Bronchial epithelial cell (primary cell): ENCODE measurements at regions not wholly inside any gene's neighbourhood (a gene's known extent, or its start where the extent isn't known, plus 50 kb on each side); places are given as distances from the start of the nearest gene placed in this dataset.
A peak's percentile ranks its signal among the peaks of the same experiment; 100 is the strongest.

Experiments
- DNase-seq: peaks from one replicate; pipeline ENCODE4 v3.0.0-alpha.2; 2010; ENCODE audit warnings: low read depth
- FAIRE-seq: peaks from 2 replicates; lab custom pipeline; 2011; peaks lifted over from hg19 to GRCh38; lab: Jason Lieb, UNC
- H3K27me3 ChIP-seq: 2 replicates; pipeline ENCODE4 v1.5.1; 2011; ENCODE audit warnings: low read length; ENCODE audit not compliant: control insufficient read depth, insufficient read depth
- H3K36me3 ChIP-seq: 2 replicates; pipeline ENCODE4 v1.5.1; 2011; ENCODE audit warnings: low read length; ENCODE audit not compliant: control insufficient read depth, insufficient read depth
- H3K4me3 ChIP-seq: 2 replicates; pipeline ENCODE4 v1.5.1; 2011; ENCODE audit warnings: mild to moderate bottlenecking, low read depth, low read length, control low read depth
- CTCF ChIP-seq: IDR thresholded peaks from 2 replicates; pipeline ENCODE4 v1.5.1; 2011; ENCODE audit warnings: mild to moderate bottlenecking, moderate library complexity, low read length, control low read depth, inconsistent platforms; ENCODE audit not compliant: insufficient read depth, severe bottlenecking

GRCh38 chr9:21565155-21565554 is 83.0 kb upstream of the IFNE start:
- DNase-seq (peak; percentile 88), FAIRE-seq (no peak)

GRCh38 chr9:21567926-21568325 is 85.8 kb upstream of the IFNE start:
- no peaks in the 10 kb centered on the region for H3K36me3 ChIP-seq
- no peaks in the 10 kb centered on the region for H3K27me3 ChIP-seq
- H3K4me3 ChIP-seq, result no peak overlapping the region
- no peak for DNase-seq
- TF ChIP-seq CTCF, result no peak
- no peak for FAIRE-seq

More at GRCh38 chr9:21565155-21565554, 83.0 kb upstream of the IFNE start:
- no peak overlapping the region for H3K4me3 ChIP-seq
- H3K27me3 ChIP-seq, result no peaks in the 10 kb centered on the region
- H3K36me3 ChIP-seq, result no peaks in the 10 kb centered on the region
- no peak for TF ChIP-seq CTCF

GRCh38 chr9:21568484-21568883 is 86.4 kb upstream of the IFNE start:
- Histone ChIP-seq H3K36me3 (no peaks in the 10 kb centered on the region), H3K27me3 (no peaks in the 10 kb centered on the region), H3K4me3 (no peak overlapping the region)
- no peak for DNase-seq
- no peak for TF ChIP-seq CTCF
- no peak for FAIRE-seq

- Histone ChIP-seq H3K27me3 (no peaks in the 10 kb centered on the region), H3K4me3 (no peak overlapping the region), H3K36me3 (no peaks in the 10 kb centered on the region)
- FAIRE-seq (no peak), DNase-seq (no peak)
- no peak for TF ChIP-seq CTCF
Measured at GRCh38 chr9:21569721-21570120, 87.6 kb upstream of the IFNE start.

GRCh38 chr9:21570643-21571275 is 88.6 kb upstream of the IFNE start:
- FAIRE-seq (no peak), DNase-seq (peak; percentile 80)
- Histone ChIP-seq H3K36me3 (no peaks in the 10 kb centered on the region), H3K27me3 (no peaks in the 10 kb centered on the region), H3K4me3 (no peak overlapping the region)
- no peak for TF ChIP-seq CTCF

GRCh38 chr9:21574261-21574660 is 92.1 kb upstream of the IFNE start:
- FAIRE-seq (no peak), DNase-seq (no peak)
- H3K27me3 ChIP-seq, result no peaks in the 10 kb centered on the region
- no peak overlapping the region for H3K4me3 ChIP-seq
- no peaks in the 10 kb centered on the region for H3K36me3 ChIP-seq
- TF ChIP-seq CTCF, result no peak
